ENCODE measurements at regions not wholly inside any gene's neighbourhood (a gene's known extent, or its start where the extent isn't known, plus 50 kb on each side); places are given as distances from the start of the nearest gene placed in this dataset.

DNA sequence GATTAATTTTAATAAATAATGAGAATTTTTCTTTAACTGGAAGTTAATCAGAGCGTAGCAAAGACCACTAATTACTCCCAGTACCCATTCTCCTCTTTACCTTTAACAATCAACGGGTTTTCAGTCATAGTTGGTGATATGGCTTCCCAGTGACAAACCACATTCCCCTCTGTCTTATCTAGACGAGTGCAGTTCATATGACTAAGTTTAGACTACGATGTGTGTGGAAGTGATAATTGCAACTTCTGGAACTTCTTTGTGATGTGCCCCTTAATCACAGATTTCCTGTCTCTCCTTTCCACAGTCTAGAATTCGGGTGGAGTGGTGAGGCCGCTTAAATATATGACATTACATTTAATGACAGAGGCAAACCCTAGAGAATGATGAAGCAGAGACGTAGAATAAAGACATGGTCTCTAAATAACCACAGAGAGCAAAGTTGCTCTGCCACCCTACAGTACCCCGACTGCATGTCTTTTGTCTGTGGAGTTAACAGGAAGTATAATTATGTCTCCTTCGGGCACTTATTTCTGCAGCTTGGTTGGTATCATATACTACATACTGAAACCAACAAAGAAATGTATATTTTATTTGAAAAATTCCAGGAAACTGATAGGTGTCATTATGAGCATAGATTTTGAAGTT, 693.3 kb upstream of the CDH7 start:
- Histone ChIP-seq H3K4ac (ENCODE audit: low read depth, low read length) (no peak overlapping the region), H3K9me3 (ENCODE audit: insufficient read depth, low read depth, low read length) (no peaks in the 10 kb centered on the region), H2BK120ac (ENCODE audit: insufficient read depth, low read length, poor library complexity) (no peak overlapping the region), H3K23ac (ENCODE audit: low read length) (no peak overlapping the region), H3K9ac (ENCODE audit: low read length) (no peak overlapping the region), H3K4me2 (ENCODE audit: low read length) (no peak overlapping the region), H3K79me2 (ENCODE audit: control insufficient read depth, insufficient read depth, low read length, poor library complexity) (no peaks in the 10 kb centered on the region), H2AFZ (ENCODE audit: insufficient read depth, low read length, poor library complexity) (no peak overlapping the region), H3K27me3 (ENCODE audit: insufficient read depth, low read length) (no peaks in the 10 kb centered on the region), H3K4me3 (ENCODE audit: low read depth, low read length) (no peak overlapping the region), H3K27ac (ENCODE audit: low read depth, low read length) (no peak overlapping the region), H4K8ac (ENCODE audit: low read depth, low read length) (no peak overlapping the region), H2BK5ac (ENCODE audit: low read depth, low read length, poor library complexity) (no peak overlapping the region), H4K12ac (ENCODE audit: low read depth, low read length) (no peak overlapping the region), H3K18ac (ENCODE audit: low read length) (no peak overlapping the region), H2BK12ac (ENCODE audit: low read length) (no peak overlapping the region), H3K79me1 (ENCODE audit: low read length) (no peaks in the 10 kb centered on the region), H4K91ac (ENCODE audit: low read depth, low read length) (no peak overlapping the region), H3K36me3 (ENCODE audit: control insufficient read depth in 1 of 2, insufficient read depth in 2 of 2, low read length in 2 of 2) (no peaks in the 10 kb centered on the region), H2AK5ac (ENCODE audit: low read length) (no peak overlapping the region), H3K4me1 (ENCODE audit: control insufficient read depth in 1 of 2, insufficient read depth in 2 of 2, low read length in 2 of 2) (no peaks in the 10 kb centered on the region), H3K14ac (ENCODE audit: low read length) (no peak overlapping the region)
- DNase-seq, result no peak
- WGBS (ENCODE audit: extremely low coverage, insufficient coverage, insufficient read length), result no CpG with 5 or more reads among the region's 9 CpGs

DNA sequence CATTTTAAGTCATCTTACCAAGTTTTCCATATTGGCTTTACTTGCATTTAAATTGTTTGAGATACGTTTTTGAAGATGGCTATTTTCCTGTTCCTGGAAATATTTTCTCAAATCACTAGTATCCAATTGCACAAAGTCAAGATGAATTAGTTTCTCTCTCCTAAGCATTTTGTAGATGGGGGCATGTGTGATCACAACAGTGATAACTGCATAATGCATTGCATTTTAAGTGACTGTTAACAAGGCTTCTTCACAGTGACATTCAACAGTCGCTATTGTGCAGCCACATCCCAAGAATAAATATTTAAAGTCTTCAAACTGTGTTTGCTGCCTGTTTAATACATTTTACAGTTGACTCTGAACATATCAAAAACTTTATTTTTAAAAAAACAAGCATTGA, 694.2 kb upstream of the CDH7 start:
- H3K14ac ChIP-seq (ENCODE audit: low read length), result no peak overlapping the region
- H2BK12ac ChIP-seq (ENCODE audit: low read length), result no peak overlapping the region
- H2AK5ac ChIP-seq (ENCODE audit: low read length), result no peak overlapping the region
- H3K23ac ChIP-seq (ENCODE audit: low read length), result no peak overlapping the region
- H3K27ac ChIP-seq (ENCODE audit: low read depth, low read length), result no peak overlapping the region
- H3K4me1 ChIP-seq (ENCODE audit: control insufficient read depth in 1 of 2, insufficient read depth in 2 of 2, low read length in 2 of 2), result no peaks in the 10 kb centered on the region
- no peak for DNase-seq
- no peak overlapping the region for H3K4ac ChIP-seq (ENCODE audit: low read depth, low read length)
- H3K79me2 ChIP-seq (ENCODE audit: control insufficient read depth, insufficient read depth, low read length, poor library complexity), result no peaks in the 10 kb centered on the region
- H2AFZ ChIP-seq (ENCODE audit: insufficient read depth, low read length, poor library complexity), result no peak overlapping the region
- no peaks in the 10 kb centered on the region for H3K9me3 ChIP-seq (ENCODE audit: insufficient read depth, low read depth, low read length)
- no peak overlapping the region for H3K18ac ChIP-seq (ENCODE audit: low read length)
- no peaks in the 10 kb centered on the region for H3K36me3 ChIP-seq (ENCODE audit: control insufficient read depth in 1 of 2, insufficient read depth in 2 of 2, low read length in 2 of 2)
- no CpG with 5 or more reads among the region's 2 CpGs for WGBS (ENCODE audit: extremely low coverage, insufficient coverage, insufficient read length)
- H4K91ac ChIP-seq (ENCODE audit: low read depth, low read length), result no peak overlapping the region
- no peak overlapping the region for H4K8ac ChIP-seq (ENCODE audit: low read depth, low read length)
- no peak overlapping the region for H3K4me2 ChIP-seq (ENCODE audit: low read length)
- no peak overlapping the region for H4K12ac ChIP-seq (ENCODE audit: low read depth, low read length)
- H3K79me1 ChIP-seq (ENCODE audit: low read length), result no peaks in the 10 kb centered on the region
- no peak overlapping the region for H2BK5ac ChIP-seq (ENCODE audit: low read depth, low read length, poor library complexity)
- no peak overlapping the region for H3K9ac ChIP-seq (ENCODE audit: low read length)
- H3K4me3 ChIP-seq (ENCODE audit: low read depth, low read length), result no peak overlapping the region
- H3K27me3 ChIP-seq (ENCODE audit: insufficient read depth, low read length), result no peaks in the 10 kb centered on the region
- H2BK120ac ChIP-seq (ENCODE audit: insufficient read depth, low read length, poor library complexity), result no peak overlapping the region

DNA sequence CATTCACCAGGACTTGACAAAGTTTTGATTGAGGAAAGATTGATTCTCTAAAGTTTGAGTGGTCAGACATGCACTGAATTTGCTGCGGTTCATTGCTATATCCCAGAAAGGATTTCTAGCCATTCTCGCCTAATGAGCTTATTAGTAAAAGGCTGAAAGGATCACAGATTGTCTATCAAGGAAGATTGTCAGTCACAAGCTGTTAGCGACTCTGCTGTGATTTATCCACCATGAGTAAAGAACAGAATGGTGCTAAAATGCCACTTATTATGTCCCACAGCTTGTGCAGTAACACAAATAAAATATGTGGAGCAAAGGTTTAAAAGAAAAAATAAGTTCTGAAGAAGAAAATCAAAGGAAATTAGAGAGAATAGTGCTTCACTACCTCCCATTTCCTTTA, 701.2 kb upstream of the CDH7 start:
- no peak overlapping the region for H3K4me2 ChIP-seq (ENCODE audit: low read length)
- H4K8ac ChIP-seq (ENCODE audit: low read depth, low read length), result no peak overlapping the region
- H3K9ac ChIP-seq (ENCODE audit: low read length), result no peak overlapping the region
- H3K4me1 ChIP-seq (ENCODE audit: control insufficient read depth in 1 of 2, insufficient read depth in 2 of 2, low read length in 2 of 2), result no peaks in the 10 kb centered on the region
- H4K12ac ChIP-seq (ENCODE audit: low read depth, low read length), result no peak overlapping the region
- H3K18ac ChIP-seq (ENCODE audit: low read length), result no peak overlapping the region
- no peak overlapping the region for H2BK120ac ChIP-seq (ENCODE audit: insufficient read depth, low read length, poor library complexity)
- H3K14ac ChIP-seq (ENCODE audit: low read length), result no peak overlapping the region
- no peak overlapping the region for H4K91ac ChIP-seq (ENCODE audit: low read depth, low read length)
- H3K9me3 ChIP-seq (ENCODE audit: insufficient read depth, low read depth, low read length), result no peaks in the 10 kb centered on the region
- H2BK5ac ChIP-seq (ENCODE audit: low read depth, low read length, poor library complexity), result no peak overlapping the region
- H3K79me1 ChIP-seq (ENCODE audit: low read length), result no peaks in the 10 kb centered on the region
- H3K27ac ChIP-seq (ENCODE audit: low read depth, low read length), result no peak overlapping the region
- H3K4ac ChIP-seq (ENCODE audit: low read depth, low read length), result no peak overlapping the region
- H2BK12ac ChIP-seq (ENCODE audit: low read length), result no peak overlapping the region
- H3K4me3 ChIP-seq (ENCODE audit: low read depth, low read length), result no peak overlapping the region
- DNase-seq, result no peak
- WGBS (ENCODE audit: extremely low coverage, insufficient coverage, insufficient read length), result no CpG with 5 or more reads among the region's 3 CpGs
- no peak overlapping the region for H3K23ac ChIP-seq (ENCODE audit: low read length)
- no peaks in the 10 kb centered on the region for H3K36me3 ChIP-seq (ENCODE audit: control insufficient read depth in 1 of 2, insufficient read depth in 2 of 2, low read length in 2 of 2)
- no peak overlapping the region for H2AFZ ChIP-seq (ENCODE audit: insufficient read depth, low read length, poor library complexity)
- H3K27me3 ChIP-seq (ENCODE audit: insufficient read depth, low read length), result no peaks in the 10 kb centered on the region
- no peak overlapping the region for H2AK5ac ChIP-seq (ENCODE audit: low read length)
- no peaks in the 10 kb centered on the region for H3K79me2 ChIP-seq (ENCODE audit: control insufficient read depth, insufficient read depth, low read length, poor library complexity)

DNA sequence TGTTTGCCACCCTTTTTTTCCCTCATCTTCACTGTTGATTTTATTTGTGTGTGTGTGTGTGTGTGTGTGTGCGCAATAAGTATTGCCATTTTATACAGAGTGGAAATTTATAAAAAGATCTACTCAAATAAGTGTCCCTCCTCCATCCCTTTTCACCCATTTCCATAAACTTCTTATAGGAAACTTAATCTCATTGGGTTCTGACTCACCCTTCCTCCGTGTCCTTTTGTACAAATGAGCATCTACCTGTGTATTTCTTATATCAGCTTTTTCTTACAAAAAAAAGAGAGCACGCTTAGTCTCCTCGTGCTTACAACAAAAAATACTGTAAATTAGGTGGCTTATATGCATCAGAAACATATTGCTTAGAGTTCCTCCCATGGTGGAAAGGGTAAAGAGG, 711.2 kb upstream of the CDH7 start:
- H2AFZ ChIP-seq (ENCODE audit: insufficient read depth, low read length, poor library complexity), result no peak overlapping the region
- H3K4me2 ChIP-seq (ENCODE audit: low read length), result no peak overlapping the region
- no peak overlapping the region for H2AK5ac ChIP-seq (ENCODE audit: low read length)
- H2BK120ac ChIP-seq (ENCODE audit: insufficient read depth, low read length, poor library complexity), result no peak overlapping the region
- no CpG with 5 or more reads among the region's 4 CpGs for WGBS (ENCODE audit: extremely low coverage, insufficient coverage, insufficient read length)
- H3K4me1 ChIP-seq (ENCODE audit: control insufficient read depth in 1 of 2, insufficient read depth in 2 of 2, low read length in 2 of 2), result no peaks in the 10 kb centered on the region
- no peaks in the 10 kb centered on the region for H3K79me2 ChIP-seq (ENCODE audit: control insufficient read depth, insufficient read depth, low read length, poor library complexity)
- no peak overlapping the region for H3K18ac ChIP-seq (ENCODE audit: low read length)
- H4K12ac ChIP-seq (ENCODE audit: low read depth, low read length), result no peak overlapping the region
- no peaks in the 10 kb centered on the region for H3K36me3 ChIP-seq (ENCODE audit: control insufficient read depth in 1 of 2, insufficient read depth in 2 of 2, low read length in 2 of 2)
- no peak for DNase-seq
- no peak overlapping the region for H3K14ac ChIP-seq (ENCODE audit: low read length)
- no peak overlapping the region for H2BK12ac ChIP-seq (ENCODE audit: low read length)
- H3K4me3 ChIP-seq (ENCODE audit: low read depth, low read length), result no peak overlapping the region
- H3K9ac ChIP-seq (ENCODE audit: low read length), result no peak overlapping the region
- H4K8ac ChIP-seq (ENCODE audit: low read depth, low read length), result no peak overlapping the region
- no peak overlapping the region for H2BK5ac ChIP-seq (ENCODE audit: low read depth, low read length, poor library complexity)
- H3K4ac ChIP-seq (ENCODE audit: low read depth, low read length), result no peak overlapping the region
- no peaks in the 10 kb centered on the region for H3K9me3 ChIP-seq (ENCODE audit: insufficient read depth, low read depth, low read length)
- H3K27me3 ChIP-seq (ENCODE audit: insufficient read depth, low read length), result no peaks in the 10 kb centered on the region
- no peaks in the 10 kb centered on the region for H3K79me1 ChIP-seq (ENCODE audit: low read length)
- H4K91ac ChIP-seq (ENCODE audit: low read depth, low read length), result no peak overlapping the region
- H3K23ac ChIP-seq (ENCODE audit: low read length), result no peak overlapping the region
- no peak overlapping the region for H3K27ac ChIP-seq (ENCODE audit: low read depth, low read length)

Measured in trophoblast cell (in vitro differentiated cells and primary cell).